GM10266 (cell line): ENCODE measurements at regions not wholly inside any gene's neighbourhood (a gene's known extent, or its start where the extent isn't known, plus 50 kb on each side); places are given as distances from the start of the nearest gene placed in this dataset.

Source experiments
- DNase-seq: peaks from one replicate; pipeline ENCODE4 v3.0.0; 2012; ENCODE audit errors: extremely low spot score
- CTCF ChIP-seq: IDR thresholded peaks from 2 replicates; pipeline ENCODE4 v1.5.1; 2012; ENCODE audit warnings: mild to moderate bottlenecking, low read depth; ENCODE audit not compliant: control insufficient read depth, insufficient read depth; ENCODE audit errors: missing control alignments

GRCh38 chr17:53127331-53127730 is 695.4 kb upstream of the KIF2B start:
- DNase-seq, result no peak
- no peak for TF ChIP-seq CTCF

- DNase-seq, result no peak
Observed at GRCh38 chr17:53122966-53123365, 699.8 kb upstream of the KIF2B start.

GRCh38 chr17:53119773-53120172 is 703.0 kb upstream of the KIF2B start:
- DNase-seq, result no peak
- TF ChIP-seq CTCF, result no peak

More at GRCh38 chr17:53122966-53123365, 699.8 kb upstream of the KIF2B start:
- TF ChIP-seq CTCF, result no peak

GRCh38 chr17:53118948-53119347 is 703.8 kb upstream of the KIF2B start:
- DNase-seq, result no peak
- no peak for TF ChIP-seq CTCF

- no peak for TF ChIP-seq CTCF
- DNase-seq, result no peak
Observed at GRCh38 chr17:53106886-53107285, 715.8 kb upstream of the KIF2B start.

- no peak for TF ChIP-seq CTCF
- DNase-seq, result no peak
Observed at GRCh38 chr17:53101706-53102105, 721.0 kb upstream of the KIF2B start.

GRCh38 chr17:53100126-53100525 is 722.6 kb upstream of the KIF2B start:
- TF ChIP-seq CTCF, result no peak
- DNase-seq, result no peak
